ENCODE measurements at regions not wholly inside any gene's neighbourhood (a gene's known extent, or its start where the extent isn't known, plus 50 kb on each side); places are given as distances from the start of the nearest gene placed in this dataset.

GRCh38 chr18:30328839-30329238 is 713.7 kb downstream of the DSC3 start:
- TF ChIP-seq CTCF (IDR thresholded peaks at IDR 0.05; ENCODE audit: insufficient read depth, low read depth, low read length, missing control alignments), result no peak
- no peak overlapping the region for H3K4me3 ChIP-seq (ENCODE audit: low read depth, low read length)
- no peak for DNase-seq (ENCODE audit: low read depth)

- no peak for DNase-seq (ENCODE audit: low read depth)
- H3K4me3 ChIP-seq (ENCODE audit: low read depth, low read length), result no peak overlapping the region
- TF ChIP-seq CTCF (IDR thresholded peaks at IDR 0.05; ENCODE audit: insufficient read depth, low read depth, low read length, missing control alignments), result no peak
Observed at GRCh38 chr18:30302181-30302580, 740.4 kb downstream of the DSC3 start.

GRCh38 chr18:30298769-30299168 is 743.8 kb downstream of the DSC3 start:
- DNase-seq (ENCODE audit: low read depth), result no peak
- no peak for TF ChIP-seq CTCF (IDR thresholded peaks at IDR 0.05; ENCODE audit: insufficient read depth, low read depth, low read length, missing control alignments)
- no peak overlapping the region for H3K4me3 ChIP-seq (ENCODE audit: low read depth, low read length)

- TF ChIP-seq CTCF (IDR thresholded peaks at IDR 0.05; ENCODE audit: insufficient read depth, low read depth, low read length, missing control alignments), result no peak
- no peak overlapping the region for H3K4me3 ChIP-seq (ENCODE audit: low read depth, low read length)
- DNase-seq (ENCODE audit: low read depth), result no peak
Observed at GRCh38 chr18:30288662-30289414, 753.7 kb downstream of the DSC3 start.

- DNase-seq (ENCODE audit: low read depth), result peak; percentile 37
- peak; percentile 60 for TF ChIP-seq CTCF (IDR thresholded peaks at IDR 0.05; ENCODE audit: insufficient read depth, low read depth, low read length, missing control alignments)
- no peak overlapping the region for H3K4me3 ChIP-seq (ENCODE audit: low read depth, low read length)
Observed at GRCh38 chr18:30280861-30281470, 761.6 kb downstream of the DSC3 start.

GRCh38 chr18:30280186-30280585 is 762.4 kb downstream of the DSC3 start:
- TF ChIP-seq CTCF (IDR thresholded peaks at IDR 0.05; ENCODE audit: insufficient read depth, low read depth, low read length, missing control alignments), result no peak
- H3K4me3 ChIP-seq (ENCODE audit: low read depth, low read length), result no peak overlapping the region
- DNase-seq (ENCODE audit: low read depth), result no peak

Measured in GM12865 (cell line).